ENCODE measurements at regions not wholly inside any gene's neighbourhood (a gene's known extent, or its start where the extent isn't known, plus 50 kb on each side); places are given as distances from the start of the nearest gene placed in this dataset.

GRCh38 chr17:63317166-63317840 lies 128.8 kb downstream of the CYB561 start:
- H3K27me3 ChIP-seq (ENCODE audit: control insufficient read depth, insufficient read depth, low read length) = no peaks in the 10 kb centered on the region
- H3K36me3 ChIP-seq (ENCODE audit: control insufficient read depth, insufficient read depth, low read length) = no peaks in the 10 kb centered on the region

GRCh38 chr17:63325808-63326207 lies 120.3 kb downstream of the CYB561 start:
- H3K4me3 ChIP-seq (ENCODE audit: low read depth, low read length) = no peak overlapping the region

More at GRCh38 chr17:63317166-63317840, 128.8 kb downstream of the CYB561 start:
- no peak overlapping the region for H3K4me3 ChIP-seq (ENCODE audit: low read depth, low read length)
- H2AFZ ChIP-seq = no peak overlapping the region
- H3K27ac ChIP-seq = no peak overlapping the region
- H3K4me2 ChIP-seq (ENCODE audit: low read length) = no peak overlapping the region
- no peaks in the 10 kb centered on the region for H3K4me1 ChIP-seq
- peaks cover under 1% of the 10 kb centered on the region for H3K79me2 ChIP-seq
- no peaks in the 10 kb centered on the region for H3K9me3 ChIP-seq (ENCODE audit: control insufficient read depth, low read length)
- no peak overlapping the region for H3K9ac ChIP-seq
- TF ChIP-seq CTCF (IDR thresholded peaks at IDR 0.05) = no peak

GRCh38 chr17:63329876-63330275 lies 116.2 kb downstream of the CYB561 start:
- no peak overlapping the region for H3K4me2 ChIP-seq (ENCODE audit: low read length)
- no peaks in the 10 kb centered on the region for H3K4me1 ChIP-seq
- no peak for TF ChIP-seq CTCF (IDR thresholded peaks at IDR 0.05)
- no peak overlapping the region for H2AFZ ChIP-seq
- H3K27me3 ChIP-seq (ENCODE audit: control insufficient read depth, insufficient read depth, low read length) = no peaks in the 10 kb centered on the region
- no peaks in the 10 kb centered on the region for H3K9me3 ChIP-seq (ENCODE audit: control insufficient read depth, low read length)
- no peak overlapping the region for H3K9ac ChIP-seq
- no peak overlapping the region for H3K4me3 ChIP-seq (ENCODE audit: low read depth, low read length)
- H3K79me2 ChIP-seq = no peaks in the 10 kb centered on the region
- no peak overlapping the region for H3K27ac ChIP-seq
- no peaks in the 10 kb centered on the region for H3K36me3 ChIP-seq (ENCODE audit: control insufficient read depth, insufficient read depth, low read length)

More at GRCh38 chr17:63325808-63326207, 120.3 kb downstream of the CYB561 start:
- Histone ChIP-seq H3K4me1 (no peaks in the 10 kb centered on the region), H3K27ac (no peak overlapping the region), H3K79me2 (no peaks in the 10 kb centered on the region), H3K4me2 (ENCODE audit: low read length) (no peak overlapping the region), H3K27me3 (ENCODE audit: control insufficient read depth, insufficient read depth, low read length) (no peaks in the 10 kb centered on the region), H3K36me3 (ENCODE audit: control insufficient read depth, insufficient read depth, low read length) (no peaks in the 10 kb centered on the region), H2AFZ (no peak overlapping the region), H3K9ac (no peak overlapping the region), H3K9me3 (ENCODE audit: control insufficient read depth, low read length) (no peaks in the 10 kb centered on the region)
- no peak for TF ChIP-seq CTCF (IDR thresholded peaks at IDR 0.05)

- Histone ChIP-seq H3K79me2 (no peaks in the 10 kb centered on the region), H3K36me3 (ENCODE audit: control insufficient read depth, insufficient read depth, low read length) (no peaks in the 10 kb centered on the region), H3K4me1 (no peaks in the 10 kb centered on the region), H2AFZ (no peak overlapping the region), H3K9ac (no peak overlapping the region), H3K27me3 (ENCODE audit: control insufficient read depth, insufficient read depth, low read length) (no peaks in the 10 kb centered on the region), H3K4me2 (ENCODE audit: low read length) (no peak overlapping the region), H3K9me3 (ENCODE audit: control insufficient read depth, low read length) (no peaks in the 10 kb centered on the region), H3K27ac (no peak overlapping the region), H3K4me3 (ENCODE audit: low read depth, low read length) (no peak overlapping the region)
- no peak for TF ChIP-seq CTCF (IDR thresholded peaks at IDR 0.05)
Observed at GRCh38 chr17:63331301-63332061, 114.6 kb downstream of the CYB561 start.
